ENCODE measurements at regions not wholly inside any gene's neighbourhood (a gene's known extent, or its start where the extent isn't known, plus 50 kb on each side); places are given as distances from the start of the nearest gene placed in this dataset.

- H2AFZ ChIP-seq (ENCODE audit: low read length), result no peak overlapping the region
- no peak overlapping the region for H3K4me2 ChIP-seq (ENCODE audit: low read depth, low read length)
- H3K79me2 ChIP-seq (ENCODE audit: insufficient read depth, low read length), result no peaks in the 10 kb centered on the region
- H3K4me1 ChIP-seq (ENCODE audit: insufficient read depth, low read length), result no peaks in the 10 kb centered on the region
- 0% methylated on average over 3 of the region's 3 CpGs for WGBS (ENCODE audit: low lambda C conversion rate)
- no peak for DNase-seq (ENCODE audit: low spot score)
- H4K20me1 ChIP-seq (ENCODE audit: insufficient read depth, low read length), result no peaks in the 10 kb centered on the region
- TF ChIP-seq POLR2A (IDR thresholded peaks at IDR 0.05; ENCODE audit: insufficient read depth in 1 of 2, low read depth in 2 of 2, low read length in 2 of 2), result no peak
- no peak for TF ChIP-seq PHF21A (CRISPR knock-in tag; IDR thresholded peaks at IDR 0.05)
- no peak for TF ChIP-seq ZBTB26 (CRISPR knock-in tag; IDR thresholded peaks at IDR 0.05; ENCODE audit: borderline replicate concordance)
- no peak for TF ChIP-seq HNRNPK (IDR thresholded peaks at IDR 0.05; ENCODE audit: low read depth, low read length, poor library complexity, severe bottlenecking)
- no peak for TF ChIP-seq RNF2 (conservative IDR thresholded peaks at IDR 0.05; ENCODE audit: low read depth)
- TF ChIP-seq ZFY (CRISPR knock-in tag; IDR thresholded peaks at IDR 0.05), result no peak
- no peak for TF ChIP-seq ARNT2 (CRISPR knock-in tag; IDR thresholded peaks at IDR 0.05; ENCODE audit: low read depth)
- TF ChIP-seq RFXAP (CRISPR knock-in tag; IDR thresholded peaks at IDR 0.05; ENCODE audit: borderline replicate concordance), result no peak
- BruUV-seq (replicated peaks), result no TSS peak
- FAIRE-seq, result no peak
- H3K36me3 ChIP-seq (replicated peaks in 1 of 2; ENCODE audit: control insufficient read depth in 1 of 2, insufficient read depth in 2 of 2, low read length in 2 of 2), result no peaks in the 10 kb centered on the region
- no peak overlapping the region for H3K4me3 ChIP-seq (replicated peaks in 1 of 3; ENCODE audit: insufficient read depth in 1 of 3, low read depth in 2 of 3, low read length in 3 of 3)
- H3K27me3 ChIP-seq (ENCODE audit: control insufficient read depth in 1 of 2, insufficient read depth in 2 of 2, low read length in 2 of 2), result peaks cover 0 to 27% of the 10 kb centered on the region in 2 experiments; a peak in 3 of 5 replicates
- ChIA-PET CTCF (ENCODE audit: low intra/inter-chr PET ratio, low total read pairs) (no interaction called here), POLR2A (no interaction called here)
- ATAC-seq, result no peak
- H3K9me3 ChIP-seq (ENCODE audit: low read length), result no peaks in the 10 kb centered on the region
- intact Hi-C loops (cut with micrococcal nuclease; ENCODE audit: unreplicated experiment) (no loop called here), in situ Hi-C loops (cut with HindIII; ENCODE audit: extremely low pct_ligation_motif_present, low pct_unique_long_range_greater_than_20kb) (no loop called here)
- no peak overlapping the region for H3K9ac ChIP-seq (ENCODE audit: insufficient read depth, low read depth, low read length)
- no peak overlapping the region for H3K27ac ChIP-seq (ENCODE audit: extremely low read length, insufficient read depth, low read length)
Measured at GRCh38 chr6:163738304-163738703, 323.8 kb downstream of the QKI start.

DNA sequence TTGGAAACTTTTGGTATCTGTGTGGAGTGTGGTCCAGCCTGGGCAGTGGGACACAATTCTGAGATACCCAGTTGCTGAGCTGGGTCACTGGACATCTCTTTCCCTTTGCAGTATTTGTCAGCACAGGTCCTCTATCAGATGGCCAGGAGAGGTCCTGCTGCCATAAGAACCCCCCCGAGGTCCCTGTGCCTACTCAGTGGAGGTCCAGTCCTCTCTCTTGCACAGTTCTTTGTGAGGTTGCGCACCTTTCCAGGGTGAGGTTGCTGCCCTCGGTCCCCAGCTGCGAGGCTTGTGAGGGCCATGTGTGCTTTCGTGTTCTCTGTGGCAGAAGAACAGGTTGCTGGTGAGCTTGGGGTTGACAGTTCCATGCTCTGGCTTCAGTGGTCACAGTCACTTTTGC lies 320.6 kb downstream of the QKI start:
- FAIRE-seq (no peak), DNase-seq (ENCODE audit: low spot score) (no peak), ATAC-seq (no peak)
- H3K27ac ChIP-seq (ENCODE audit: extremely low read length, insufficient read depth, low read length), result no peak overlapping the region
- no TSS peak for BruUV-seq (replicated peaks)
- intact Hi-C loops (cut with micrococcal nuclease; ENCODE audit: unreplicated experiment), result no loop called here
- H3K4me2 ChIP-seq (ENCODE audit: low read depth, low read length), result no peak overlapping the region
- H3K36me3 ChIP-seq (replicated peaks in 1 of 2; ENCODE audit: control insufficient read depth in 1 of 2, insufficient read depth in 2 of 2, low read length in 2 of 2), result no peaks in the 10 kb centered on the region
- no peak for TF ChIP-seq CREBL2 (CRISPR knock-in tag; IDR thresholded peaks at IDR 0.05; ENCODE audit: borderline replicate concordance)
- no peak for TF ChIP-seq ZNF496 (CRISPR knock-in tag; IDR thresholded peaks at IDR 0.05; ENCODE audit: insufficient replicate concordance)
- no peak for TF ChIP-seq LRRFIP1 (CRISPR knock-in tag; conservative IDR thresholded peaks at IDR 0.05)
- H2AFZ ChIP-seq (ENCODE audit: low read length), result no peak overlapping the region
- ChIA-PET CTCF (ENCODE audit: low intra/inter-chr PET ratio, low total read pairs) (no interaction called here), POLR2A (no interaction called here)
- no peaks in the 10 kb centered on the region for H3K4me1 ChIP-seq (ENCODE audit: insufficient read depth, low read length)
- H3K9me3 ChIP-seq (ENCODE audit: low read length), result no peaks in the 10 kb centered on the region
- H4K20me1 ChIP-seq (ENCODE audit: insufficient read depth, low read length), result no peaks in the 10 kb centered on the region
- H3K9ac ChIP-seq (ENCODE audit: insufficient read depth, low read depth, low read length), result no peak overlapping the region
- H3K27me3 ChIP-seq (ENCODE audit: control insufficient read depth in 1 of 2, insufficient read depth in 2 of 2, low read length in 2 of 2), result peaks cover 0 to 28% of the 10 kb centered on the region in 2 experiments; a peak in 3 of 5 replicates
- in situ Hi-C loops (cut with HindIII; ENCODE audit: extremely low pct_ligation_motif_present, low pct_unique_long_range_greater_than_20kb), result no loop called here
- no peaks in the 10 kb centered on the region for H3K79me2 ChIP-seq (ENCODE audit: insufficient read depth, low read length)
- WGBS (ENCODE audit: low lambda C conversion rate), result 0% methylated on average over 4 of the region's 5 CpGs
- no peak overlapping the region for H3K4me3 ChIP-seq (replicated peaks in 1 of 3; ENCODE audit: insufficient read depth in 1 of 3, low read depth in 2 of 3, low read length in 3 of 3)

Measured in HepG2 (cell line).